SK-N-MC (cell line): ENCODE measurements at regions not wholly inside any gene's neighbourhood (a gene's known extent, or its start where the extent isn't known, plus 50 kb on each side); places are given as distances from the start of the nearest gene placed in this dataset.
"Not testable (repeated sequence)": the region's sequence is repeated elsewhere in the genome, so short reads cannot be mapped to it uniquely, and the experiment has no call there.

Source experiments
- EZH2 ChIP-seq: fragments of 200-600 bp; sonication (generic); IDR thresholded peaks from one replicate; pipeline ENCODE4 v1.6.1; 2017; ENCODE audit warnings: antibody characterized with exemption
- POLR2AphosphoS5 ChIP-seq: IDR thresholded peaks from 2 replicates; pipeline ENCODE4 v1.6.1; 2012; ENCODE audit warnings: mild to moderate bottlenecking, low read depth, low read length, borderline replicate concordance

DNA sequence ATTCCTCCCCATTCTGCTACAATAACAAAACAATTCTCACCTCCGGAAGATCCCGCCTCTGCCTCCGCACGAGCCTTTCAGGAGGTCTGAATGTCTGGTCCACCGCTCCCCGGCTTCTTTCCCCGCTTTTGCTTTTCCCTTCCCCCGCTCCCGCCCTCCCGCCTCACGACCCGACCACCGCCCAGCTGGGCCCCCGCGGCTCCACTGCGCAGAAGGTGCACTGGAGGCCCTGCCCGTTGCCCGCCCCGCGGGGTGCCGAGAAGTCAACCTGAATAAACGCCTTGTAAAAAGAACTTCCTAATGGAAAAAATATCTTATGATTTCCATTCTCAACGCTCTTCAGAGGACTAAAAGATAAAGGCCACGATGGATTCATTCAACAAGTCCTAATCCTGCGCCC, 93.8 kb upstream of the NBPF11 start:
- not testable (repeated sequence) for TF ChIP-seq POLR2AphosphoS5, EZH2
